H1 (cell line): ENCODE measurements at regions not wholly inside any gene's neighbourhood (a gene's known extent, or its start where the extent isn't known, plus 50 kb on each side); places are given as distances from the start of the nearest gene placed in this dataset.

Experiments used
- CTCF ChIA-PET: fragments of 300-600 bp; sonication (Branson Sonifier 250); formaldehyde crosslinking; loops from one replicate; lab custom pipeline; 2021; ENCODE audit not compliant: partially characterized antibody; lab: Charles Lee
- POLR2A ChIA-PET: fragments of 300-600 bp; sonication (Branson Sonifier 250); formaldehyde crosslinking; loops from one replicate; lab custom pipeline; 2021; ENCODE audit warnings: inconsistent platforms; ENCODE audit not compliant: partially characterized antibody; lab: Charles Lee
- DNase-seq, 2 experiments: peaks; one replicate each; pipeline versions ENCODE4 v3.0.0 to v3.0.0-alpha.2; 2010 to 2022; ENCODE audit warnings: low spot score in 2 of 2, low read depth in 1 of 2, mixed read lengths in 1 of 2
- FAIRE-seq: peaks from 2 replicates; lab custom pipeline; 2011; peaks lifted over from hg19 to GRCh38; lab: Jason Lieb, UNC
- H2AFZ ChIP-seq: 2 replicates; pipeline ENCODE4 v1.8.1; 2012; ENCODE audit warnings: low read length, inconsistent platforms
- H2AK5ac ChIP-seq: 2 replicates; pipeline ENCODE4 v1.6.1; 2013; ENCODE audit warnings: low read depth, low read length
- H2BK120ac ChIP-seq: replicated peaks from 2 replicates; pipeline ENCODE3; 2013; ENCODE audit warnings: low read depth, low read length, inconsistent platforms
- H2BK12ac ChIP-seq: 2 replicates; pipeline ENCODE4 v1.6.1; 2013; ENCODE audit warnings: low read depth, low read length
- H2BK15ac ChIP-seq: 2 replicates; pipeline ENCODE4 v1.6.1; 2013; ENCODE audit warnings: low read length
- H2BK20ac ChIP-seq: 2 replicates; pipeline ENCODE4 v1.6.1; 2013; ENCODE audit warnings: low read length
- H2BK5ac ChIP-seq: 2 replicates; pipeline ENCODE4 v1.6.1; 2013; ENCODE audit warnings: low read depth, low read length
- H3K14ac ChIP-seq: 2 replicates; pipeline ENCODE4 v1.6.1; 2013; ENCODE audit warnings: inconsistent platforms; ENCODE audit not compliant: insufficient read length
- H3K18ac ChIP-seq: 2 replicates; pipeline ENCODE4 v1.6.1; 2013; ENCODE audit warnings: low read length; ENCODE audit errors: extremely low read depth
- H3K23ac ChIP-seq: 2 replicates; pipeline ENCODE4 v1.6.1; 2013; ENCODE audit warnings: inconsistent platforms; ENCODE audit not compliant: insufficient read length
- H3K23me2 ChIP-seq: 2 replicates; pipeline ENCODE4 v1.6.1; 2013; ENCODE audit warnings: low read depth, low read length
- H3K27ac ChIP-seq: 2 replicates; pipeline ENCODE4 v1.6.1; 2011; ENCODE audit warnings: low read depth, low read length, inconsistent platforms
- H3K27me3 ChIP-seq, 4 experiments: replicated peaks in 1 of 4; 1 replicate in 1 of 4; 2 replicates in 3 of 4; pipeline versions ENCODE4 v1.6.1 to v1.8.1; 2011 to 2013; ENCODE audit warnings: low read length in 3 of 4, mild to moderate bottlenecking in 3 of 4, inconsistent platforms in 2 of 4, mixed read lengths in 2 of 4, moderate library complexity in 1 of 4; ENCODE audit not compliant: control insufficient read depth in 3 of 4, insufficient read depth in 3 of 4; ENCODE audit errors: extremely low read depth in 1 of 4
- H3K36me3 ChIP-seq, 4 experiments: 2 replicates each; pipeline versions ENCODE4 v1.6.1 to v1.8.1; 2011 to 2013; ENCODE audit warnings: mild to moderate bottlenecking in 4 of 4, low read length in 3 of 4, moderate library complexity in 2 of 4, control low read depth in 1 of 4, inconsistent platforms in 1 of 4; ENCODE audit not compliant: insufficient read depth in 4 of 4, control insufficient read depth in 2 of 4
- H3K4ac ChIP-seq: replicated peaks from 2 replicates; pipeline ENCODE3; 2013; ENCODE audit warnings: low read length, low read depth, mixed read lengths, inconsistent platforms; ENCODE audit not compliant: insufficient read length
- H3K4me1 ChIP-seq, 4 experiments: replicated peaks in 1 of 4; 1 replicate in 1 of 4; 2 replicates in 3 of 4; pipeline versions ENCODE4 v1.6.1 to v1.8.1; 2011 to 2013; ENCODE audit warnings: low read length in 3 of 4, inconsistent platforms in 2 of 4, mixed read lengths in 1 of 4; ENCODE audit not compliant: insufficient read depth in 4 of 4, control insufficient read depth in 3 of 4
- H3K4me2 ChIP-seq, 2 experiments: 2 replicates each; pipeline versions ENCODE4 v1.6.1 to v1.8.1; 2011 to 2013; ENCODE audit warnings: low read depth in 2 of 2, low read length in 2 of 2, control low read depth in 1 of 2, inconsistent platforms in 1 of 2, mild to moderate bottlenecking in 1 of 2; ENCODE audit not compliant: insufficient read depth in 1 of 2
- H3K4me3 ChIP-seq, 4 experiments: fragments of 200-600, 300-600 bp in 1 of 4; sonication (generic), shearing (Covaris generic), sonication (Bioruptor Twin) in 1 of 4; 2 replicates each; pipeline versions ENCODE4 v1.5.1 to v1.8.1; 2011 to 2016; ENCODE audit warnings: low read length in 4 of 4, low read depth in 3 of 4, control low read depth in 2 of 4, inconsistent platforms in 2 of 4, mild to moderate bottlenecking in 2 of 4, mixed read lengths in 1 of 4, moderate library complexity in 1 of 4; ENCODE audit not compliant: insufficient read depth in 2 of 4; ENCODE audit errors: extremely low read depth in 1 of 4
- H3K56ac ChIP-seq: replicated peaks from 2 replicates; pipeline ENCODE3; 2013; ENCODE audit warnings: low read depth, mild to moderate bottlenecking, mixed read lengths, low read length, inconsistent platforms; ENCODE audit not compliant: insufficient read length
- H3K79me1 ChIP-seq: 2 replicates; pipeline ENCODE4 v1.6.1; 2013; ENCODE audit warnings: low read depth, low read length, control low read depth
- H3K79me2 ChIP-seq, 2 experiments: 2 replicates each; pipeline versions ENCODE4 v1.6.1 to v1.8.1; 2012 to 2013; ENCODE audit warnings: low read length in 2 of 2, mild to moderate bottlenecking in 2 of 2, inconsistent platforms in 1 of 2; ENCODE audit not compliant: insufficient read depth in 2 of 2, control insufficient read depth in 1 of 2
- H3K9ac ChIP-seq, 4 experiments: replicated peaks in 1 of 4; 1 replicate in 1 of 4; 2 replicates in 3 of 4; pipeline versions ENCODE4 v1.6.1 to v1.8.1; 2011 to 2013; ENCODE audit warnings: low read depth in 3 of 4, low read length in 3 of 4, control low read depth in 2 of 4, mild to moderate bottlenecking in 2 of 4, moderate library complexity in 2 of 4, inconsistent platforms in 1 of 4; ENCODE audit errors: extremely low read depth in 1 of 4
- H3K9me3 ChIP-seq, 2 experiments: 2 replicates each; pipeline versions ENCODE4 v1.6.1 to v1.8.1; 2012 to 2013; ENCODE audit warnings: mild to moderate bottlenecking in 2 of 2, moderate library complexity in 2 of 2, control low read depth in 1 of 2, inconsistent platforms in 1 of 2, low read depth in 1 of 2, low read length in 1 of 2, mixed read lengths in 1 of 2; ENCODE audit not compliant: insufficient read depth in 2 of 2
- H4K20me1 ChIP-seq, 2 experiments: replicated peaks in 1 of 2; 2 replicates each; pipeline versions ENCODE3 to v1.8.1; 2011 to 2013; ENCODE audit warnings: inconsistent platforms in 2 of 2, low read length in 2 of 2, mild to moderate bottlenecking in 1 of 2; ENCODE audit not compliant: insufficient read depth in 2 of 2, control insufficient read depth in 1 of 2
- H4K5ac ChIP-seq: 2 replicates; pipeline ENCODE4 v1.6.1; 2013; ENCODE audit warnings: low read length, low read depth, mixed read lengths, inconsistent platforms; ENCODE audit not compliant: insufficient read length
- H4K8ac ChIP-seq: 2 replicates; pipeline ENCODE4 v1.8.0; 2013; ENCODE audit warnings: mild to moderate bottlenecking, moderate library complexity, low read length, inconsistent platforms; ENCODE audit not compliant: insufficient read depth; ENCODE audit errors: extremely low read depth
- H4K91ac ChIP-seq: replicated peaks from 2 replicates; pipeline ENCODE3; 2013; ENCODE audit warnings: low read length, mixed read lengths, inconsistent platforms; ENCODE audit not compliant: insufficient read length
- CTBP2 ChIP-seq: IDR thresholded peaks from 2 replicates; pipeline ENCODE4 v1.7.0; 2011; ENCODE audit warnings: borderline replicate concordance, mild to moderate bottlenecking, moderate library complexity, mixed read lengths, low read length; ENCODE audit not compliant: insufficient read depth, insufficient read length
- GABPA ChIP-seq: IDR thresholded peaks from 2 replicates; pipeline ENCODE4 v1.6.1; 2011; ENCODE audit warnings: mild to moderate bottlenecking, low read length, moderate library complexity, borderline replicate concordance; ENCODE audit not compliant: insufficient read depth
- HDAC6 ChIP-seq: IDR thresholded peaks from one replicate; pipeline ENCODE4 v1.7.1; 2012; ENCODE audit warnings: low read depth, mild to moderate bottlenecking, inconsistent platforms, low read length, moderate library complexity
- KDM4A ChIP-seq: IDR thresholded peaks from one replicate; pipeline ENCODE4 v1.7.1; 2012; ENCODE audit warnings: low read depth, mild to moderate bottlenecking, moderate library complexity, low read length, inconsistent platforms; ENCODE audit not compliant: severe bottlenecking
- POLR2AphosphoS5 ChIP-seq: IDR thresholded peaks from 2 replicates; pipeline ENCODE4 v1.6.1; 2011; ENCODE audit warnings: low read depth, low read length
- POU5F1 ChIP-seq: IDR thresholded peaks from 2 replicates; pipeline ENCODE4 v1.6.1; 2011; ENCODE audit warnings: low read depth, mild to moderate bottlenecking, low read length, moderate library complexity
- SAP30 ChIP-seq: fragments of 300-600 bp; sonication (generic); IDR thresholded peaks from 2 replicates; pipeline ENCODE4 v1.7.1; 2012; ENCODE audit warnings: low read length, moderate library complexity, mild to moderate bottlenecking, inconsistent platforms; ENCODE audit not compliant: insufficient read depth, insufficient replicate concordance
- SIX5 ChIP-seq: IDR thresholded peaks from 2 replicates; pipeline ENCODE4 v1.6.1; 2011; ENCODE audit warnings: mild to moderate bottlenecking, low read depth, low read length
- WGBS, 2 experiments: shearing (Covaris generic) in 1 of 2; methylation state at CpG; one replicate each; pipeline versions ENCODE4 v1.1.6 to v1.1.7; 2013 to 2015; ENCODE audit warnings: low lambda C conversion rate in 2 of 2, mixed read lengths in 2 of 2, inconsistent platforms in 1 of 2, low coverage in 1 of 2, missing lambda C conversion rate in 1 of 2; ENCODE audit not compliant: insufficient replicate concordance in 2 of 2, insufficient coverage in 1 of 2, insufficient read length in 1 of 2; ENCODE audit errors: extremely low coverage in 1 of 2, missing lambda C conversion rate in 1 of 2; 5-methylcytosine and 5-hydroxymethylcytosine counted together

DNA sequence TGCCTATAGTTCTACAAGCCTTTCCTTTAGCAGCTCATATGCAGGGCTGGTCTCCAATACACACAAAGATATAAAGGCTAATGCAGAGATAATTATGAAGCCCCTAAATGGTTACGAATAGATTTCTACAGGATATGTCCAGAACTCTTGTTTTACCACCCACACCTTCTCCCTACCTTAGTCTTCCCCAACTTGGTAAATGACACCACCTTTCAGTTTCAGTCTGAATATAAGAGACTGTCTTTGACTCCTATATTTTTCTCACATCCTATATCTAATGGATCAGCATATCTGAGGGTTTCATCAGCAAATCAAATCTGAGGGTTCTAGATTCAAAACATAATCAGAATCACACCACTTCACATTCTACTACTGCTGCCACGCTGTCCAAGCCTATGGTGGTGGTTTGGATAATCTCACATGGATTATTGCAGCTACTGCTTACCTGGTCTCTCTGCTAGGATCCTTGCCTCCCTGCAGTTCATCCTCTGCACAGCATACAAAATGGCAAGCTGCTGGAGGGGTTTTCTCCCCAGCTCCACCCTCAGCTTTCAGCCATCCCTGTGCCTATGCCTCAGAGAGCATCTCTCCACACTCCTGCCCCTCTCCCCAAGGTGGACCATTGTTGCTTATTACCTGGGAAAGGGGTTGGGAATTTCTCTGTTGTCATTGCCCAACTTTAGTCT is 178.0 kb upstream of the SPOPL start:
- Histone ChIP-seq H3K18ac (no peak overlapping the region), H3K36me3 (no peaks in the 10 kb centered on the region), H3K23me2 (no peaks in the 10 kb centered on the region; the same call in 1 of the 2 replicates), H4K91ac (no peak overlapping the region), H3K27me3 (0 out of 7 replicates have a peak, but pooled peaks cover 0 to 3% (median 0%) of the 10 kb centered on the region in 4 experiments), H3K27ac (no peak overlapping the region), H3K14ac (no peak overlapping the region), H2AK5ac (no peak overlapping the region), H2BK15ac (no peak overlapping the region), H3K4me1 (peaks cover 0 to 9% (median 0%) of the 10 kb centered on the region in 4 experiments; a peak in 3 of 7 replicates), H3K23ac (no peak overlapping the region), H3K9ac (no peak overlapping the region), H4K5ac (no peak overlapping the region), H2AFZ (no peak overlapping the region), H2BK20ac (no peak overlapping the region), H2BK12ac (no peak overlapping the region), H2BK120ac (no peak overlapping the region), H3K9me3 (no peaks in the 10 kb centered on the region), H3K79me2 (no peaks in the 10 kb centered on the region), H3K4ac (no peak overlapping the region), H3K4me2 (no peak overlapping the region), H3K4me3 (no peak overlapping the region), H4K8ac (peak overlapping the region; percentile 23; the same call in 1 of the 2 replicates), H2BK5ac (no peak overlapping the region), H3K56ac (no peak overlapping the region), H4K20me1 (no peaks in the 10 kb centered on the region), H3K79me1 (no peaks in the 10 kb centered on the region)
- WGBS, 2 experiments, result 89% methylated on average over 2 of the region's 2 CpGs; no CpG with 5 or more reads in 1 of the 2 experiments
- DNase-seq (no peak), FAIRE-seq (no peak)
- TF ChIP-seq SAP30 (no peak), CTBP2 (no peak), HDAC6 (no peak), GABPA (no peak), POU5F1 (no peak), SIX5 (no peak), POLR2AphosphoS5 (no peak), KDM4A (no peak)
- ChIA-PET POLR2A (no interaction called here), CTCF (interaction anchor here (0.9 to 1.2 kb wide), 2 partner anchors 29 to 141 kb away, joined by 3 to 4 read pairs; no protein-coding TSS in a partner anchor)
